Ectodermal cell (in vitro differentiated cells): ENCODE measurements at regions not wholly inside any gene's neighbourhood (a gene's known extent, or its start where the extent isn't known, plus 50 kb on each side); places are given as distances from the start of the nearest gene placed in this dataset.

Experiments used
- H3K27ac ChIP-seq: 2 replicates; pipeline ENCODE4 v1.7.0; 2013; ENCODE audit warnings: mild to moderate bottlenecking, low read depth, low read length; ENCODE audit not compliant: insufficient read depth, poor library complexity, severe bottlenecking
- H3K27me3 ChIP-seq: 2 replicates; pipeline ENCODE4 v1.7.0; 2013; ENCODE audit warnings: mild to moderate bottlenecking, low read length; ENCODE audit not compliant: insufficient read depth, control insufficient read depth, poor library complexity, severe bottlenecking
- H3K36me3 ChIP-seq: one replicate; pipeline ENCODE4 v1.7.0; 2013; ENCODE audit warnings: low read length; ENCODE audit not compliant: control insufficient read depth, insufficient read depth
- H3K4me1 ChIP-seq: one replicate; pipeline ENCODE4 v1.7.0; 2013; ENCODE audit warnings: low read length; ENCODE audit not compliant: control insufficient read depth, insufficient read depth
- H3K4me3 ChIP-seq: 2 replicates; pipeline ENCODE4 v1.7.0; 2013; ENCODE audit warnings: low read depth, low read length, control low read depth; ENCODE audit not compliant: insufficient read depth
- H3K9me3 ChIP-seq: 2 replicates; pipeline ENCODE4 v1.7.0; 2013; ENCODE audit warnings: mild to moderate bottlenecking, low read length, moderate library complexity; ENCODE audit not compliant: control insufficient read depth
- WGBS, 2 experiments: methylation state at CpG; one replicate each; pipeline ENCODE4 v1.1.7; 2013; ENCODE audit warnings: missing lambda C conversion rate in 2 of 2; 5-methylcytosine and 5-hydroxymethylcytosine counted together

DNA sequence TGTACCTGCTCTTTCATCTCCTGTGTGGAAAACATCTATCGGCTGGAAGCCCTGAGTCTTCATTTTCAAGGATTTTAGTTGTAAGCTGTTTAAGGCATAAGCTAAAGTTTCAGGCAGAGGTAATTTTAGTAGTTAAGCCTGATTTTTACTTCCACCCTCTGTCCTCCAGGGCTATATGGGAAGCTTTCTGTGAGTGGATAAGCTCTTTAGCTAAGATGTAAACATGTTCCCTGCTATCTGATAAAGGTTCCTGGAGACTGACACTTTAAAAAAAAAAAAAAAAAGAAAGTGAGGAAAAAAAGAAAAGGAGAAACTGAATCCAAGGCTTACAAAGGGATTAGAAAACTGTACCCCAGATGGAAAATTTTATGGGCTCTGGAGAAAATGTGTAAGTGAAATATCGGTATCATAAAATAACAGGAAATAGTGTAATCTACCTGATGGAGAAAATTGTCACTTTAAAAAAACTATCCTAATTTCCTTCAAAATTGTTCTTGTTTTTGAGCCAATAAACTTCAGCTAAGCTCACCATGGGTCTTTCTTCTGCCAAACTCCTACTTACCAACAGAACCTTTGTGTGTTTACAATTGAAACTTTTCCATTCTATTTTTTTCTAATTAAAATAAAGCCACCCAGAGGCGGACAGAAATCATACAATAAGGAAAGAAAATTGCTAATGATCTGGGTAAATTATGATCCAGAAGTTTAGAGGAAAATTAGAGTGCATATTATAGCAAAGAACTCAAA is 180.5 kb downstream of the TGFB2 start:
- no peak overlapping the region for H3K27ac ChIP-seq
- H3K27me3 ChIP-seq, result no peaks in the 10 kb centered on the region
- WGBS, 2 experiments, result 75 to 86% methylated on average over 2 to 3 of the region's 3 CpGs
- no peaks in the 10 kb centered on the region for H3K36me3 ChIP-seq
- peaks cover 9% of the 10 kb centered on the region for H3K4me1 ChIP-seq
- no peaks in the 10 kb centered on the region for H3K9me3 ChIP-seq
- no peak overlapping the region for H3K4me3 ChIP-seq

DNA sequence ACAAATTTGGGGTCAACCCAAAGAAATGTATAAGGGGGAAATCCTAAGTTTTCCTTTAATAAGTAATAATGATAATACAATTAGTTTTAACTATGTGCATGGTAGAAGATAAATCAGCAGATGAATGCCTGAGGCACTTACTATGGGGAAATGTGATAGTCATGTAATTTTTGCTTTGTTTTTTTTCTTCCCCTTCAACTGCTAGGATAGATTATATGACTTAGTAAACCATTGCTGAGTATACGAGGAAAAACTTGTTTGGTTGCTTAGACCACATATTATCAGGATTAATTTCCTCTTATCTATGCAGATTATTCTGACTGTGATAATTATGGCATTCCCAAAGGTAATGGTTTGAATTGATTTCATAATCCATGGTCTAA is 181.1 kb downstream of the TGFB2 start:
- peaks cover 9% of the 10 kb centered on the region for H3K4me1 ChIP-seq
- no peaks in the 10 kb centered on the region for H3K36me3 ChIP-seq
- H3K9me3 ChIP-seq, result no peaks in the 10 kb centered on the region
- H3K27me3 ChIP-seq, result no peaks in the 10 kb centered on the region
- H3K27ac ChIP-seq, result no peak overlapping the region
- no peak overlapping the region for H3K4me3 ChIP-seq
- 100% methylated on average over 1 of the region's 1 CpG; no CpG with 5 or more reads in 1 of the 2 experiments for WGBS, 2 experiments

- 93 to 94% methylated on average over 3 of the region's 3 CpGs for WGBS, 2 experiments
- peaks cover 9% of the 10 kb centered on the region for H3K4me1 ChIP-seq
- H3K27ac ChIP-seq, result no peak overlapping the region
- H3K4me3 ChIP-seq, result no peak overlapping the region
- no peaks in the 10 kb centered on the region for H3K36me3 ChIP-seq
- H3K27me3 ChIP-seq, result no peaks in the 10 kb centered on the region
- no peaks in the 10 kb centered on the region for H3K9me3 ChIP-seq
Measured at GRCh38 chr1:218527737-218528136, 182.6 kb downstream of the TGFB2 start.

- no peak overlapping the region for H3K4me3 ChIP-seq
- no peaks in the 10 kb centered on the region for H3K9me3 ChIP-seq
- H3K4me1 ChIP-seq, result peaks cover 8% of the 10 kb centered on the region
- WGBS, 2 experiments, result 91 to 93% methylated on average over 6 of the region's 6 CpGs
- H3K27me3 ChIP-seq, result no peaks in the 10 kb centered on the region
- no peaks in the 10 kb centered on the region for H3K36me3 ChIP-seq
- no peak overlapping the region for H3K27ac ChIP-seq
Measured at GRCh38 chr1:218529646-218530300, 184.6 kb downstream of the TGFB2 start.

- Histone ChIP-seq H3K4me3 (no peak overlapping the region), H3K36me3 (no peaks in the 10 kb centered on the region), H3K27ac (no peak overlapping the region), H3K9me3 (no peaks in the 10 kb centered on the region), H3K27me3 (no peaks in the 10 kb centered on the region), H3K4me1 (no peaks in the 10 kb centered on the region)
- 95 to 97% methylated on average over 5 of the region's 5 CpGs for WGBS, 2 experiments
Measured at GRCh38 chr1:218531936-218532335, 186.8 kb downstream of the TGFB2 start.

DNA sequence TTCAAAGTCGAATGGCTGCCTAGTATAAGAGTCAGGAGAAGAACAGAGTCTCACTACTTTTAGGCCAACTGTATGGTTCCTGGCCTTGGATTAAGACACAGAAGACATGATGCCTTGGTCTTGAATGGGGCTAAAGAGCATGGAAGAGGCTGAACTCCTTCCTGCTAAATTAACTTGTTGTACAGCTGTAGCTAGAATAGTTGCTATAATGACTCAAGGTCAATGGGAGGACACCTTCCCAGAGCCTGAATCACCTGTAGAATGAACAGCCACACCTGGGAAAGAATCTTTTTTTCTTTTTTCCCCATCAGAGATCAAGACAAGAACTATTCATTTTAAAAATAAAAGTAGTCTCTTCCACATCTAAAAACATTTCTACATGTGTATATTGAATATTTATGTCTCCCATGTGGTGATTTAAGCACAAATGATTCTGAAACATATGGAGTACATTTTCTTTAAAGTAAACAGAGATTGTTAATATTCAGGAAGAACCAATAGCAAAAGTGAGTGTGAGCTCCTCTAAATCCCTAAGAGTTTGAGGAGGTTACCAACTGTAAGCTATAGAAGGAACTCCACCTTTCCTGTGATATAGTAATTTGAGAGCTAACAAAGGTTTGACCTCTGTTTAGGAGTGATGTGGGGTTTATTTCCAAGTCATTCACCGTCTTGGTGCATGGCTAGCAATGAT is 191.3 kb downstream of the TGFB2 start:
- Histone ChIP-seq H3K4me1 (no peaks in the 10 kb centered on the region), H3K4me3 (no peak overlapping the region), H3K27ac (no peak overlapping the region), H3K9me3 (no peaks in the 10 kb centered on the region), H3K27me3 (no peaks in the 10 kb centered on the region), H3K36me3 (no peaks in the 10 kb centered on the region)
- WGBS, 2 experiments, result 92 to 93% methylated on average over 1 to 2 of the region's 2 CpGs

DNA sequence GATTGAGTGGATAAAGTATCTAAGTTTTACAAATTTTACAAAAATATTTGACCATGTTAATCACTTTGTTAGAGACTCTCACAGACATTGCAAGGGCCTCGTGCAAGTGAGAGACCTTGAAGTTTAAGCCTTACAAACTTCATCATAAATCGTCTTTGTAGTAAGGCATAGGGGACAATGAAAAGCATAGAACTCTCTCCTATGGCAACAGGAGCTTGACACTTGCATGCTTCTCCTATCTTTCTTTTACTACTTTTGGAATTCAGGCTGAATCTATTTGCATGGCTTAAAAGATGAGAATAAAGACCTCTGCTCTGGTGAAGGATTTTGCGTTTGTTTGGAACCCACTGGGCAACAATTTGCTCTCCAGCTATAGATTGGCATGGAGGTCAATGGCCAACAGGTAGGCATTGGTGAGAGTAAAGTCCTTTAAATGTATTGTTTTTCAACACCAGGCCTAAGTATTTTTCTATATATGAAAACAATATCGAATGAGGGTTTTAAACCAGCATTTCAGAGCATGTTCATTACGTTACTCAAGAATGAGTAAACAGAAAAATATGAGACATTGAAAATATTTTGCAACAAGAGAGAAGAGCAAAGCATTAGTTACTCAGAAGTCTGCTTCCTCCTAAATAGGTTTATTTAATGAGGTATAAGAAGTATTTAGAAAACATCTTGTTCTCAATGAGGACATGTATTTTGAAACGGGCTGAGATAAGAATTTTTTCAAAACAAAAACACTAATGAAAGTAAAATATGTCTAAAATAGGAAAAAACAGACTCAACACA is 192.2 kb downstream of the TGFB2 start:
- 84 to 88% methylated on average over 5 of the region's 6 CpGs for WGBS, 2 experiments
- Histone ChIP-seq H3K27me3 (no peaks in the 10 kb centered on the region), H3K4me3 (no peak overlapping the region), H3K9me3 (no peaks in the 10 kb centered on the region), H3K4me1 (no peaks in the 10 kb centered on the region), H3K27ac (no peak overlapping the region), H3K36me3 (no peaks in the 10 kb centered on the region)

DNA sequence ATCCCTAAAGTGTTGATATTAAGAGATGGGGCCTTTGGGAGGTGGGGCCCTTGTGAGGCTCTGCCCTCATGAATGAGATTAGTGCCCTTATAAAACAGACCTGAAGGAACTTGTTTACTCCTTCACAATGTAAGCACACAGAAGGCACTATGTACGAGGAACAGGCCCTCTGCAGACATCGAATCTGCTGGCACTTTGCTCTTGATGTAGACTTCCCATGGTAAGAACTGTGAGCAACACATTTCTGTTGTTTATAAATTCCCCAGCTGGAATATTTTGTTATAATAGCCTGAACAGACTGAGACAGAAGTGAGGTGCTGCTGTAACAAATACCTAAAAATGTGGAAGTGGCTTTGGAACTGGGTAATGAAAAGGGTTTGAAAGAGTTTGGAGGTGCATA is 193.2 kb downstream of the TGFB2 start:
- 94 to 96% methylated on average over 2 of the region's 2 CpGs for WGBS, 2 experiments
- Histone ChIP-seq H3K36me3 (no peaks in the 10 kb centered on the region), H3K4me3 (no peak overlapping the region), H3K27me3 (no peaks in the 10 kb centered on the region), H3K9me3 (no peaks in the 10 kb centered on the region), H3K27ac (no peak overlapping the region), H3K4me1 (no peaks in the 10 kb centered on the region)

GRCh38 chr1:218546314-218546713 is 201.2 kb downstream of the TGFB2 start:
- Histone ChIP-seq H3K36me3 (no peaks in the 10 kb centered on the region), H3K27ac (no peak overlapping the region), H3K27me3 (no peaks in the 10 kb centered on the region), H3K4me1 (no peaks in the 10 kb centered on the region), H3K9me3 (no peaks in the 10 kb centered on the region), H3K4me3 (no peak overlapping the region)
- WGBS, 2 experiments, result 80 to 93% methylated on average over 1 of the region's 1 CpG
